K562 (cell line): ENCODE measurements at regions not wholly inside any gene's neighbourhood (a gene's known extent, or its start where the extent isn't known, plus 50 kb on each side); places are given as distances from the start of the nearest gene placed in this dataset.

Experiments
- CEBPB ChIP-seq: fragments of 450-650 bp; IDR thresholded peaks from 2 replicates; pipeline ENCODE4 v1.6.1; 2016; ENCODE audit warnings: missing genetic modification characterization, missing compliant biosample characterization
- CEBPG ChIP-seq, 3 experiments: fragments of 200-800 bp in 1 of 3; sonication (Bioruptor generic) in 1 of 3; sonication (generic) in 1 of 3; formaldehyde crosslinking in 1 of 3; IDR thresholded peaks in 2 of 3; conservative IDR thresholded peaks in 1 of 3; 2 replicates each; pipeline versions ENCODE4 v1.6.1 to v1.8.0; 2016 to 2022; ENCODE audit warnings: missing compliant biosample characterization in 2 of 3, missing genetic modification characterization in 2 of 3, mild to moderate bottlenecking in 1 of 3, missing genetic modification reagents in 1 of 3
- EP300 ChIP-seq: IDR thresholded peaks from 2 replicates; pipeline ENCODE4 v1.6.1; 2012; ENCODE audit warnings: low read length, improper control_type of control experiment
- ETV6 ChIP-seq, 3 experiments: fragments of 150-350 bp in 1 of 3; sonication (generic) in 1 of 3; formaldehyde crosslinking in 1 of 3; IDR thresholded peaks; 2 replicates each; pipeline versions ENCODE4 v1.6.1 to v1.8.0; 2014 to 2022; ENCODE audit warnings: borderline replicate concordance in 2 of 3, low read depth in 2 of 3, antibody characterized with exemption in 1 of 3, low read length in 1 of 3, mild to moderate bottlenecking in 1 of 3, missing genetic modification reagents in 1 of 3
- MYC ChIP-seq, 2 experiments: fragments of 250-450 bp in 1 of 2; sonication (Bioruptor Pico) in 1 of 2; IDR thresholded peaks; 2 replicates each; pipeline versions ENCODE4 v1.5.1 to v1.6.1; 2012 to 2021; ENCODE audit warnings: low read depth in 2 of 2, borderline replicate concordance in 1 of 2, improper control_type of control experiment in 1 of 2, low read length in 1 of 2, mild to moderate bottlenecking in 1 of 2, moderate library complexity in 1 of 2
- NFXL1 ChIP-seq: fragments of 450-650 bp; formaldehyde crosslinking; IDR thresholded peaks from 2 replicates; pipeline ENCODE4 v1.4.0; 2021; ENCODE audit warnings: mild to moderate bottlenecking
- TRIM28 ChIP-seq: fragments of 450-650 bp; IDR thresholded peaks from 2 replicates; pipeline ENCODE4 v1.6.1; 2017
- ZBTB17 ChIP-seq: fragments of 450-650 bp; formaldehyde crosslinking; IDR thresholded peaks from 2 replicates; pipeline ENCODE4 v1.4.0; 2020; ENCODE audit warnings: mild to moderate bottlenecking
- TF ChIP-seq, protein P1 (sequence below), 3 experiments: IDR thresholded peaks in 2 of 3; conservative IDR thresholded peaks in 1 of 3; 2 replicates each; pipeline ENCODE4 v1.5.1; 2011 to 2012; ENCODE audit warnings: low read length in 3 of 3, mild to moderate bottlenecking in 3 of 3, control low read depth in 2 of 3, improper control_type of control experiment in 1 of 3, inconsistent platforms in 1 of 3, low read depth in 1 of 3, mixed read lengths in 1 of 3, moderate library complexity in 1 of 3; ENCODE audit not compliant: insufficient read depth in 2 of 3
- TF ChIP-seq, protein P2 (sequence below): sonication (generic); formaldehyde crosslinking; IDR thresholded peaks from 2 replicates; pipeline ENCODE4 v1.9.0; 2022; ENCODE audit warnings: mild to moderate bottlenecking, missing genetic modification reagents
- TF ChIP-seq, protein P3 (sequence below): sonication (generic); formaldehyde crosslinking; IDR thresholded peaks from 2 replicates; pipeline ENCODE4 v1.8.1; 2022; ENCODE audit warnings: missing genetic modification reagents
- TF ChIP-seq, protein P4 (sequence below): fragments of 200-600 bp; sonication (generic); IDR thresholded peaks from one replicate; pipeline ENCODE4 v1.6.1; 2012; ENCODE audit warnings: mild to moderate bottlenecking, low read depth, low read length, inconsistent platforms

DNA sequence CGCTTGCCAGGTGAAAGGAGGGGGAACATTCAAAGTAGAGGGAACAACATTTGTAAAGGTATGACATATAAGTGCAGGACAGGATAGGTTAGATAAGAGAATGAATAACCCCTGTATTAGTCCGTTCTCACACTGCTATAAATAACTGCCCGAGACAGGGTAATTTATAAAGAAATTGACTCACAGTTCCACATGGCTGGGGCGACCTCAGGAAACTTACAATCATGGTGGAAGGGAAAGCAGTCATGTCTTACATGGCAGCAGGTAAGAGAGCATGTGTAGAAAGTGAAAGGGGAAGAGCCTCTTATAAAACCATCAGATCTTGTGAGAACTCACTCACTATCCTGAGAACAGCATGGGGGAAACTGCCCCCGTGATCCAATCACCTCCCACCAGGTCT is 223.8 kb downstream of the SOX9 start:
- no peak for TF ChIP-seq CEBPG (CRISPR knock-in tag; IDR thresholded peaks at IDR 0.05)
- no peak for TF ChIP-seq CEBPG (tag; conservative IDR thresholded peaks at IDR 0.05 in 1 of 2, IDR thresholded peaks at IDR 0.05 in 1 of 2)
- TF ChIP-seq TRIM28 = no peak
- no peak for TF ChIP-seq CEBPB (tag)
- TF ChIP-seq, protein P1, sequence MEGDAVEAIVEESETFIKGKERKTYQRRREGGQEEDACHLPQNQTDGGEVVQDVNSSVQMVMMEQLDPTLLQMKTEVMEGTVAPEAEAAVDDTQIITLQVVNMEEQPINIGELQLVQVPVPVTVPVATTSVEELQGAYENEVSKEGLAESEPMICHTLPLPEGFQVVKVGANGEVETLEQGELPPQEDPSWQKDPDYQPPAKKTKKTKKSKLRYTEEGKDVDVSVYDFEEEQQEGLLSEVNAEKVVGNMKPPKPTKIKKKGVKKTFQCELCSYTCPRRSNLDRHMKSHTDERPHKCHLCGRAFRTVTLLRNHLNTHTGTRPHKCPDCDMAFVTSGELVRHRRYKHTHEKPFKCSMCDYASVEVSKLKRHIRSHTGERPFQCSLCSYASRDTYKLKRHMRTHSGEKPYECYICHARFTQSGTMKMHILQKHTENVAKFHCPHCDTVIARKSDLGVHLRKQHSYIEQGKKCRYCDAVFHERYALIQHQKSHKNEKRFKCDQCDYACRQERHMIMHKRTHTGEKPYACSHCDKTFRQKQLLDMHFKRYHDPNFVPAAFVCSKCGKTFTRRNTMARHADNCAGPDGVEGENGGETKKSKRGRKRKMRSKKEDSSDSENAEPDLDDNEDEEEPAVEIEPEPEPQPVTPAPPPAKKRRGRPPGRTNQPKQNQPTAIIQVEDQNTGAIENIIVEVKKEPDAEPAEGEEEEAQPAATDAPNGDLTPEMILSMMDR (IDR thresholded peaks at IDR 0.05 in 2 of 3, conservative IDR thresholded peaks at IDR 0.05 in 1 of 3; ENCODE audit: insufficient read depth in 2 of 3, low read depth in 1 of 3, low read length in 3 of 3) = no peak
- TF ChIP-seq, protein P2, sequence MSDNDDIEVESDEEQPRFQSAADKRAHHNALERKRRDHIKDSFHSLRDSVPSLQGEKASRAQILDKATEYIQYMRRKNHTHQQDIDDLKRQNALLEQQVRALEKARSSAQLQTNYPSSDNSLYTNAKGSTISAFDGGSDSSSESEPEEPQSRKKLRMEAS (CRISPR knock-in tag) = no peak
- no peak for TF ChIP-seq ZBTB17
- TF ChIP-seq, protein P3, sequence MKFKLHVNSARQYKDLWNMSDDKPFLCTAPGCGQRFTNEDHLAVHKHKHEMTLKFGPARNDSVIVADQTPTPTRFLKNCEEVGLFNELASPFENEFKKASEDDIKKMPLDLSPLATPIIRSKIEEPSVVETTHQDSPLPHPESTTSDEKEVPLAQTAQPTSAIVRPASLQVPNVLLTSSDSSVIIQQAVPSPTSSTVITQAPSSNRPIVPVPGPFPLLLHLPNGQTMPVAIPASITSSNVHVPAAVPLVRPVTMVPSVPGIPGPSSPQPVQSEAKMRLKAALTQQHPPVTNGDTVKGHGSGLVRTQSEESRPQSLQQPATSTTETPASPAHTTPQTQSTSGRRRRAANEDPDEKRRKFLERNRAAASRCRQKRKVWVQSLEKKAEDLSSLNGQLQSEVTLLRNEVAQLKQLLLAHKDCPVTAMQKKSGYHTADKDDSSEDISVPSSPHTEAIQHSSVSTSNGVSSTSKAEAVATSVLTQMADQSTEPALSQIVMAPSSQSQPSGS (CRISPR knock-in tag) = no peak
- no peak for TF ChIP-seq ETV6 (IDR thresholded peaks at IDR 0.05; ENCODE audit: borderline replicate concordance in 1 of 2, low read depth in 2 of 2, low read length in 1 of 2)
- no peak for TF ChIP-seq ETV6 (CRISPR knock-in tag; IDR thresholded peaks at IDR 0.05; ENCODE audit: borderline replicate concordance)
- no peak for TF ChIP-seq EP300
- no peak for TF ChIP-seq NFXL1 (CRISPR knock-in tag)
- no peak for TF ChIP-seq MYC (IDR thresholded peaks at IDR 0.05; ENCODE audit: low read depth, low read length)
- TF ChIP-seq MYC (CRISPR knock-in tag; IDR thresholded peaks at IDR 0.05; ENCODE audit: borderline replicate concordance, low read depth) = no peak
- TF ChIP-seq, protein P4, sequence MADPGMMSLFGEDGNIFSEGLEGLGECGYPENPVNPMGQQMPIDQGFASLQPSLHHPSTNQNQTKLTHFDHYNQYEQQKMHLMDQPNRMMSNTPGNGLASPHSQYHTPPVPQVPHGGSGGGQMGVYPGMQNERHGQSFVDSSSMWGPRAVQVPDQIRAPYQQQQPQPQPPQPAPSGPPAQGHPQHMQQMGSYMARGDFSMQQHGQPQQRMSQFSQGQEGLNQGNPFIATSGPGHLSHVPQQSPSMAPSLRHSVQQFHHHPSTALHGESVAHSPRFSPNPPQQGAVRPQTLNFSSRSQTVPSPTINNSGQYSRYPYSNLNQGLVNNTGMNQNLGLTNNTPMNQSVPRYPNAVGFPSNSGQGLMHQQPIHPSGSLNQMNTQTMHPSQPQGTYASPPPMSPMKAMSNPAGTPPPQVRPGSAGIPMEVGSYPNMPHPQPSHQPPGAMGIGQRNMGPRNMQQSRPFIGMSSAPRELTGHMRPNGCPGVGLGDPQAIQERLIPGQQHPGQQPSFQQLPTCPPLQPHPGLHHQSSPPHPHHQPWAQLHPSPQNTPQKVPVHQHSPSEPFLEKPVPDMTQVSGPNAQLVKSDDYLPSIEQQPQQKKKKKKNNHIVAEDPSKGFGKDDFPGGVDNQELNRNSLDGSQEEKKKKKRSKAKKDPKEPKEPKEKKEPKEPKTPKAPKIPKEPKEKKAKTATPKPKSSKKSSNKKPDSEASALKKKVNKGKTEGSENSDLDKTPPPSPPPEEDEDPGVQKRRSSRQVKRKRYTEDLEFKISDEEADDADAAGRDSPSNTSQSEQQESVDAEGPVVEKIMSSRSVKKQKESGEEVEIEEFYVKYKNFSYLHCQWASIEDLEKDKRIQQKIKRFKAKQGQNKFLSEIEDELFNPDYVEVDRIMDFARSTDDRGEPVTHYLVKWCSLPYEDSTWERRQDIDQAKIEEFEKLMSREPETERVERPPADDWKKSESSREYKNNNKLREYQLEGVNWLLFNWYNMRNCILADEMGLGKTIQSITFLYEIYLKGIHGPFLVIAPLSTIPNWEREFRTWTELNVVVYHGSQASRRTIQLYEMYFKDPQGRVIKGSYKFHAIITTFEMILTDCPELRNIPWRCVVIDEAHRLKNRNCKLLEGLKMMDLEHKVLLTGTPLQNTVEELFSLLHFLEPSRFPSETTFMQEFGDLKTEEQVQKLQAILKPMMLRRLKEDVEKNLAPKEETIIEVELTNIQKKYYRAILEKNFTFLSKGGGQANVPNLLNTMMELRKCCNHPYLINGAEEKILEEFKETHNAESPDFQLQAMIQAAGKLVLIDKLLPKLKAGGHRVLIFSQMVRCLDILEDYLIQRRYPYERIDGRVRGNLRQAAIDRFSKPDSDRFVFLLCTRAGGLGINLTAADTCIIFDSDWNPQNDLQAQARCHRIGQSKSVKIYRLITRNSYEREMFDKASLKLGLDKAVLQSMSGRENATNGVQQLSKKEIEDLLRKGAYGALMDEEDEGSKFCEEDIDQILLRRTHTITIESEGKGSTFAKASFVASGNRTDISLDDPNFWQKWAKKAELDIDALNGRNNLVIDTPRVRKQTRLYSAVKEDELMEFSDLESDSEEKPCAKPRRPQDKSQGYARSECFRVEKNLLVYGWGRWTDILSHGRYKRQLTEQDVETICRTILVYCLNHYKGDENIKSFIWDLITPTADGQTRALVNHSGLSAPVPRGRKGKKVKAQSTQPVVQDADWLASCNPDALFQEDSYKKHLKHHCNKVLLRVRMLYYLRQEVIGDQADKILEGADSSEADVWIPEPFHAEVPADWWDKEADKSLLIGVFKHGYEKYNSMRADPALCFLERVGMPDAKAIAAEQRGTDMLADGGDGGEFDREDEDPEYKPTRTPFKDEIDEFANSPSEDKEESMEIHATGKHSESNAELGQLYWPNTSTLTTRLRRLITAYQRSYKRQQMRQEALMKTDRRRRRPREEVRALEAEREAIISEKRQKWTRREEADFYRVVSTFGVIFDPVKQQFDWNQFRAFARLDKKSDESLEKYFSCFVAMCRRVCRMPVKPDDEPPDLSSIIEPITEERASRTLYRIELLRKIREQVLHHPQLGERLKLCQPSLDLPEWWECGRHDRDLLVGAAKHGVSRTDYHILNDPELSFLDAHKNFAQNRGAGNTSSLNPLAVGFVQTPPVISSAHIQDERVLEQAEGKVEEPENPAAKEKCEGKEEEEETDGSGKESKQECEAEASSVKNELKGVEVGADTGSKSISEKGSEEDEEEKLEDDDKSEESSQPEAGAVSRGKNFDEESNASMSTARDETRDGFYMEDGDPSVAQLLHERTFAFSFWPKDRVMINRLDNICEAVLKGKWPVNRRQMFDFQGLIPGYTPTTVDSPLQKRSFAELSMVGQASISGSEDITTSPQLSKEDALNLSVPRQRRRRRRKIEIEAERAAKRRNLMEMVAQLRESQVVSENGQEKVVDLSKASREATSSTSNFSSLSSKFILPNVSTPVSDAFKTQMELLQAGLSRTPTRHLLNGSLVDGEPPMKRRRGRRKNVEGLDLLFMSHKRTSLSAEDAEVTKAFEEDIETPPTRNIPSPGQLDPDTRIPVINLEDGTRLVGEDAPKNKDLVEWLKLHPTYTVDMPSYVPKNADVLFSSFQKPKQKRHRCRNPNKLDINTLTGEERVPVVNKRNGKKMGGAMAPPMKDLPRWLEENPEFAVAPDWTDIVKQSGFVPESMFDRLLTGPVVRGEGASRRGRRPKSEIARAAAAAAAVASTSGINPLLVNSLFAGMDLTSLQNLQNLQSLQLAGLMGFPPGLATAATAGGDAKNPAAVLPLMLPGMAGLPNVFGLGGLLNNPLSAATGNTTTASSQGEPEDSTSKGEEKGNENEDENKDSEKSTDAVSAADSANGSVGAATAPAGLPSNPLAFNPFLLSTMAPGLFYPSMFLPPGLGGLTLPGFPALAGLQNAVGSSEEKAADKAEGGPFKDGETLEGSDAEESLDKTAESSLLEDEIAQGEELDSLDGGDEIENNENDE = no peak
